ENCODE measurements at regions not wholly inside any gene's neighbourhood (a gene's known extent, or its start where the extent isn't known, plus 50 kb on each side); places are given as distances from the start of the nearest gene placed in this dataset.

DNA sequence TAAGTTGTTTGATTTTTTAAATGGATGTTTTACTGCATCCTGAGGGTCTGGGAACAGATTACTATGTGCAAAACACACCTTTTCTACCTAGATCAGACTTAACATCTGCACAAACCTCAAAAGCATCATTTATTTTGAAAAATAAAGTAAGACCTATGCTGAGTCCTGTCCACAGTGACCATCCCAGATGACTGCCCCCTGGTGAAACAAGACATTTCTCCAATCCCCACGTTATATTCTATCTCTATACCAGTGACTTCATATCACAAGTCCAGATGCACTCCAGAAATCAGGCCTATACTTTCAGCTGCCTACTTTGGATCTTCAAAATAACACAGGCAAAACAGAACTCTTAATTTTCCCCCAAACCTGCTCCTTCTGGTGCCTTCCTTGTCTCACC lies 143.2 kb downstream of the P2RY1 start:
- Histone ChIP-seq H3K27me3 (no peaks in the 10 kb centered on the region; the same call in 1 of the 2 replicates), H3K9me3 (no peaks in the 10 kb centered on the region), H3K36me3 (no peaks in the 10 kb centered on the region), H3K4me3 (no peak overlapping the region)
- no peak for DNase-seq

DNA sequence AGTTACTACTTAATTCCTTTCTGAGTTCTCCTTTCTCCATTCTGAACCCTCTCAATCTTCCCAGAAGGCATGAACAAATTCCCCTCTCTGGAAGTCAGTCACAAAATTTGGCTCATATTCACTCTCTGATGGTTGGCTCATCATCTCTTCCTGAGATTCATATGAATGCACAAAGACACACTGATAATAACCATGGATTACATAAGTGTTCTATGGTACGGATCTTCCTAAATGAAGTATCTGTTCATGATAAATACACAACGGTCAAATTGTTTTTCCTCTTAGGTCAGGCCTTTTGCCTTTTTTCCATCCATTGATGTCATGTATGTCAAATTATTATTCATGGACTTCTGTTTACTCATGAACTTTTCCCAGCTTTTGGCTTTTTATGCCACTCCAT lies 162.6 kb downstream of the P2RY1 start:
- no peak for DNase-seq
- H3K36me3 ChIP-seq = no peaks in the 10 kb centered on the region
- no peaks in the 10 kb centered on the region for H3K27me3 ChIP-seq
- no peaks in the 10 kb centered on the region for H3K9me3 ChIP-seq
- no peak overlapping the region for H3K4me3 ChIP-seq

DNA sequence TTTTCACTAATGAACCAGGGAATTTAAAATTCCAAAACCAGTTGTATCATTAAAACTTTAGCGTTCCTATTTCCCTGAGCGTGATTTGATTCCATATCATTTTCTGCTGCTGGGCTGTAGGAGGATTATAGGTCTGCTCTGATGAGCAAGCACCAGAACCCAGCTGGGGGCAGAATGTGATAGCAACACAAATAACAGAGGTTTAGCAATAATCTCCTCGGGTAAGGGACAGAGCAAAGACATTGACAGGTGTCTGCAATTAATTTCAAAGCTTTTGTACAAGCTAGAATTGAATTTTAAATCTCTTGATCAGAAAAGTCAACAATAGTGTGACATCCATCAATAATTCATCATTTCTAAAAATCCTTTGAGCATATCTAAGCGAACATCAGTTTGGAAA lies 163.4 kb upstream of the RAP2B start:
- H3K9me3 ChIP-seq = no peaks in the 10 kb centered on the region
- H3K4me3 ChIP-seq = no peak overlapping the region
- no peak for DNase-seq
- no peaks in the 10 kb centered on the region for H3K36me3 ChIP-seq
- H3K27me3 ChIP-seq = no peaks in the 10 kb centered on the region

DNA sequence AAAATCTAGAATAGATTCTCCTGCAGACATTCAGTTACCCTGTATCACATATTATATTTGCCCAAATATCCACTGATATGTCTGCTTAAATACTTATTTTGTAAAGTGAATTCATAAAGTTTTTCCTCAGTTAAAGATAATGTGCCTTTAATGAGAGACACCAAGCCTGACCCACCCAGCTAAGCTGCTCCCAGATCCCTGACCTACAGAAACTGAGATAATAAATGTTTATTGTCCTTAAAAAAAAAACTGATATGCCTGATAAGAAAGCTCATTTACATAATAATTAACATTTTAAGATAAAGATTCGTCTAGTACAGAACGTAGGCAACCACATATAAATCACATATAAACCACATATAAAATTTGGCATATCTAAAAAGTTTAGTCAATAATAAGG lies 161.7 kb upstream of the RAP2B start:
- Histone ChIP-seq H3K36me3 (no peaks in the 10 kb centered on the region), H3K4me3 (no peak overlapping the region), H3K9me3 (no peaks in the 10 kb centered on the region), H3K27me3 (no peaks in the 10 kb centered on the region; the same call in 1 of the 2 replicates)
- DNase-seq = no peak

DNA sequence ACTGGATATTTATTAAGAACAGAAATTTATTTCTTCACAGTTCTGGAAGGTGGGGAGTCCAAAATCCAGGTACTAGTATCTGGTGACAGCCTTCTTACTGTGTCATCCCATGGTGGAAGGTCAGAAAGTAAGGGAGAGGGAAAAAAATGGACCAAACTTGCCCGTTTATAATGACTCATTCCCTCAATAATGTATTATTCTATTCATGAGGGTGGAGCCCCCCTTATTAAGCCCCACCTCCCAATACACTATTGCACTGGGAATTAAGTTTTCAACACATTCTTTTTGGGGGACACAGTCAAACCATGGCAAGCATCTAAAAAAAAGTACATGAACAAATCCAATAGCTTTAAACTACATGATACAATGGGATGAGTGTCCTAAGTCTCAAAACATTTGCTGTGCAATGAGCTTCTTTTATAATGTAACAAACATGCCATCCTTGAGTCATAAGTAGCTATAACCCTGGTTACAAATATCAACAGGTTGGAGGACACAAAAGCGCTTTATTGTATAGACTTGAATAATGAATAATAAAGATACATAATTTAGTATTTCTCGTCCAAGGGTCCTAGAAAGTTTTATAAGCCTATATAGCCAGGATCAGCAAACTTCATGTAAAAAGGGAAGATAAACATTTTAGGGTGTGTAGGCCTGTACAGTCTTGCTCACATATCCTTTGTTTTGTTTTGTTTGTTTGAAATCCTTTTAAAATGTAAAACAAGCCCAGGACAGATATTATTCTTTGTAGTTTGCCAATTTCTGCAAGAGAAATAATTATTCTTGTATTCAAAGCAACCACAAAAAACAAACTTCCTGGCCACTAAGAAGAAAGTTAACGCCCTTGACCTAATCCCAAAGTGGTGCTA lies 160.6 kb upstream of the RAP2B start:
- Histone ChIP-seq H3K27me3 (no peaks in the 10 kb centered on the region; the same call in 1 of the 2 replicates), H3K36me3 (no peaks in the 10 kb centered on the region), H3K9me3 (no peaks in the 10 kb centered on the region), H3K4me3 (no peak overlapping the region)
- no peak for DNase-seq

DNA sequence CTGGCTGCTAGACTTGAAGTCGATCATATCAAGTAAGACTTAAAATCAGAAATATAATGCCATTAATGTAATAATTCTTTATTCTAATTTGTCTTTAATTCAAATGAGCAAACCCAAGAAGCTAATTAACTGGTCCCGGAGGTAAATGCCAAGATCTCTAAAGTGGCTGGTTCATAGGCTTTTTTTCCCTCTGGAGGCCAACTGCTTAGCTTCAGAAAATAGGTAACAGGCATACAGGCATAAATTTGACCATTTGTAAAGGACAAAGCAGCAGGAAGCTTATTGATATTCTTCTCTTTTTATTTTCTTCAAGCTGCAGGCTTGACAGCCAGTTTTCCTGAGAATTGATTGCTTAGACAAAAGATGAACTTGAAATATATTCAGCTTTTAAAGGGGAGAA lies 158.6 kb upstream of the RAP2B start:
- H3K4me3 ChIP-seq = no peak overlapping the region

DNA sequence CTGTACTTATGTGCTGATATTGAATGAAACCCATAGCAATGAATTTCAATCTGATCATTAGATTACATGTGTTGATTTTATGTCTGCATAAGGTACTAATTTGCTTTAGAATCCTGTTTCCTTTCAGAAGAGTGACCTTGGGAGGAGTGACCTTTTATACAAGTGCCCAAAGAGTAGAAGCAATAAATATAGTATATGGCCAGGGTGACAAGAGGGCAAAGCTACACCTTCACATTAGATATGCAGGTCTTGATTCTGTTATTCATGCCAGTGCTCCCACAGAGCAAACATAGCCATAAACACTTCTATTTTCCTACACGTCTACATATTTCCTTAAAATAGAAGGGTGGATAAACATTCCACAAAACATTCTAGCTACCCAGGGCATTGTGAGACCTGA lies 158.2 kb upstream of the RAP2B start:
- no peak for DNase-seq
- H3K4me3 ChIP-seq = no peak overlapping the region
- no peaks in the 10 kb centered on the region; the same call in 1 of the 2 replicates for H3K27me3 ChIP-seq
- no peaks in the 10 kb centered on the region for H3K36me3 ChIP-seq
- no peaks in the 10 kb centered on the region for H3K9me3 ChIP-seq

More for the DNA sequence above, 158.6 kb upstream of the RAP2B start:
- no peaks in the 10 kb centered on the region for H3K9me3 ChIP-seq
- H3K36me3 ChIP-seq = no peaks in the 10 kb centered on the region
- no peak for DNase-seq
- no peaks in the 10 kb centered on the region; the same call in 1 of the 2 replicates for H3K27me3 ChIP-seq

DNA sequence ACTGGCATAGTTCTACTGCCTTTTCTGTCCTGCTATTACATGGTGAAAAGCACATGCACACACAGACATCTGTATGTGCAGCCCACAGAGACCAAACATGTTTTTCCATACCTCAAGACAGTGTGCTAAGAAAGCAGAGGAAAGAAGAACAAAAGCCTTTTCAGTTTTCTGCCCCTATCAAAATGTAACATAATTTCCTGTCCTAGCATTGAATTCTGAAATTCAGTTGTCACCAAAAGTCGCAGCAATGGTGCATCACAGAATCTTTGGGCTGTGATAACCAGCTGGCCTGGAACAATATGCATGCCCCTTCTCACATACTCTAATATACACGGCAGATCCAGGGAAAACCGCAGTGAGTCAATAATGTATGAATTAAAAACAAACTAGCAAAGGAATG lies 153.8 kb upstream of the RAP2B start:
- no peaks in the 10 kb centered on the region; the same call in 1 of the 2 replicates for H3K27me3 ChIP-seq

DNA sequence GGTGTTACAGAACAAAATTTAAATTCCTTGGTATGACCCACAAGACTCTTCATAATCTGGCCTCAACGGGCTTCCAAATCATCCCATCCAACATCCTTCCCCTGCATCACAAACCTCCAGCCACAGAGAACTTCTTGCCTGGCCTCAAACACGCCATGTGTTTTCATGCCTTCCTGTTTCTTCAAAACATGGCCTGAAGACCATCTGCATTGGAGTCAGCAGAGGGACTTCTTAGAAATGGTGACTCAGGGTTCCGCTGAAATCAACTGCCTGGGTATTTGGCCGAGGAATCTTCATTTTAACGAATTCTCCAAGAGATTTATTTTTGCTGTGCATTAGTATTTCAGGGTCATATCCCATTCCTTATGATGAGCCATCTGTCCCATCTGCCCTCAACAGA lies 138.1 kb upstream of the RAP2B start:
- no peaks in the 10 kb centered on the region for H3K36me3 ChIP-seq
- H3K9me3 ChIP-seq = no peaks in the 10 kb centered on the region
- H3K27me3 ChIP-seq = 0 out of 2 replicates have a peak, but pooled peaks cover 3% of the 10 kb centered on the region
- DNase-seq = no peak
- H3K4me3 ChIP-seq = no peak overlapping the region

More for the DNA sequence above, 153.8 kb upstream of the RAP2B start:
- H3K4me3 ChIP-seq = no peak overlapping the region
- H3K9me3 ChIP-seq = no peaks in the 10 kb centered on the region
- no peak for DNase-seq
- H3K36me3 ChIP-seq = no peaks in the 10 kb centered on the region

DNA sequence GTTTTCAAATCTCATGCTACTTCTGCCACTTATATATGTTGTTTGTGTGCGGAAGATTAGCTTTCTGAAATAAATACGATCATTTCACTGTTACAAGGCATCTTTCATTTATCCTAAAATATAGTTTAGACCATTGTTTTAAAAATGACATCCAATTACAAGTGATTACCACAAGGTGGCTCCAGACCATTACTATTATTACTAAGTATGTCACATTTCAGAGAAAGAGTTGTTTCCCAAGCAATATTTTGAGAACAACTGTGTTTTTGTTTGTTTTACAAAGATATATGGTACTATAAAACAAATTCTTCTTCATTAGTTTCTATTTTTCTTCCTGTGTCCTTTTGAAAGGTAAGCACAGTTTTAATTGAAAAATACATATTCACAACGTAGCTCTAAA lies 136.0 kb upstream of the RAP2B start:
- no peak for DNase-seq
- Histone ChIP-seq H3K36me3 (no peaks in the 10 kb centered on the region), H3K4me3 (no peak overlapping the region), H3K9me3 (no peaks in the 10 kb centered on the region), H3K27me3 (0 out of 2 replicates have a peak, but pooled peaks cover 3% of the 10 kb centered on the region)

DNA sequence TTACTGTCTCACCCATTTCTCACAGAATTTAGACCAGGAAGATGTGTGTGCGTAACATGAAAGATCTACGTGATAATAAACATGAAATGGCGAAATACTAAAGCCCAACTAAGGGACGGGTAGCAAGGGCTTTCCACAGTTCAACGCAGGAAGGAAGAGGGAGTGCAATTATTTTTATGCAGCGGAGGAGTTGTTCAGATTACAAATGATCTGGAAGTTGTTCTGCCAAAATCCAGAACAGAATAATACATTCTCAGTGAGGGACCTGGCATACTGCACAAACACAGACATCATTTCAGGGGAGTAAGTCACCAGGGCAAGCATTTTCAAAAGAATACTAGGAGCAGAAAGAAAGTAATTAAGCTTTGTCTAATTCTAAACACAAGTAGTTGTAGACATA lies 133.6 kb upstream of the RAP2B start:
- H3K4me3 ChIP-seq = no peak overlapping the region
- DNase-seq = no peak
- H3K27me3 ChIP-seq = 0 out of 2 replicates have a peak, but pooled peaks cover 3% of the 10 kb centered on the region

DNA sequence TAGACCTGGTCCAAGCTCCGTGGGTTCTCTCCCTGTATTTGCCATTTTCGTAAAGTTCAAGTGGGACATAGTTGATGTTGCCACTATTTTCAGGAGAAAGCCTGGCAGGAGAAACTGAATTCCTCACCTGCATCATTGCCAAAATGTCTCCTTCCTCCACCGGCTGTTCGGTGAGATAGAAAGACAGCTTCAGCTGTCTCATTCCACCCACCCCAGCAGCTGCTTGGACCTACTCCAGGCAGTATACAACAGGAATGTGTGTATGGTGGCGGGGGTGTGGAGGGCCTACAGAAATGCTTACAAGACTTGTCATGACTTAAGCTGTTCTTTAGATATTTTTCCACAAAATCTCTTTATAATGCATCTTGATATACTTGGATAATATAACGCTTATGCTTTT lies 132.7 kb upstream of the RAP2B start:
- Histone ChIP-seq H3K9me3 (no peaks in the 10 kb centered on the region), H3K27me3 (0 out of 2 replicates have a peak, but pooled peaks cover 3% of the 10 kb centered on the region), H3K4me3 (no peak overlapping the region), H3K36me3 (no peaks in the 10 kb centered on the region)
- DNase-seq = peak; percentile 38

More for the DNA sequence above, 133.6 kb upstream of the RAP2B start:
- Histone ChIP-seq H3K9me3 (no peaks in the 10 kb centered on the region), H3K36me3 (no peaks in the 10 kb centered on the region)

DNA sequence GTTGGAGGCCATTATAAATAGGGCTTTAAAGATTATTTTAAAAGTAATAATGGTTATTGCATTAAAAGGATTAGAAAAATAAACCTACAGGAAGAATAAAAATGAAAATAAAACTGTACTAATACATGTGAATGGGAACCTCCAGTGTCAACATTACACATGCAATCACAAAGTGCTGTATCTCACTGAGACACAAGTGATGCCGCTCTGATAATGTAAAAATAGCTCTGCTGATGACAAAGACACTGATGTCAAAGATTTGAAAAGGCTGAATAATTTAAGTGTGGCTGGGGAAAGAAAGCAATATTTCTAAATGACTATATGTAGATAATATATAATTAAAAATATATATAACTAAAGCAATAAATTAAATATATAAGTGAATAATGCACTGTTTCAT lies 129.1 kb upstream of the RAP2B start:
- Histone ChIP-seq H3K9me3 (no peaks in the 10 kb centered on the region), H3K27me3 (no peaks in the 10 kb centered on the region), H3K4me3 (no peak overlapping the region), H3K36me3 (no peaks in the 10 kb centered on the region)
- DNase-seq = no peak

DNA sequence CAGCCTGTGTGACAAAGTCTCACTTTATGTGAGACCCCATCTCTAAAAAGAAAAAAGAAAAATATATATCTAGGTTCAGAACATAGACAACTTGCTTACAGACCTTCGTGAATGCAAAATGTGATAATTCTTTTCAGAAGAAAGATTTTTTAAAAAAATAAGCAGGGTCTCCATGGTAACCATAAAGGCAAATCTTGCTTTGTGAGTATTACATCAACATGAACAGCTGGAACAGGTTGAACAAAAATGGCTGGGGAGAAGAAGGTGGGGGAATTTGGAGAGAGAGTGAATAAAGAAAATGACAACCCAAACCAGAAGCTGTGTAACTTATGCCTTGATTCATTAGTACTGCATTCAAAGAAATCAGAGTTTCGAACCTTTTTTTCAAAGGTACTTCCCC lies 125.2 kb upstream of the RAP2B start:
- no peak for DNase-seq
- Histone ChIP-seq H3K9me3 (no peaks in the 10 kb centered on the region), H3K36me3 (no peaks in the 10 kb centered on the region), H3K4me3 (no peak overlapping the region), H3K27me3 (no peaks in the 10 kb centered on the region)

DNA sequence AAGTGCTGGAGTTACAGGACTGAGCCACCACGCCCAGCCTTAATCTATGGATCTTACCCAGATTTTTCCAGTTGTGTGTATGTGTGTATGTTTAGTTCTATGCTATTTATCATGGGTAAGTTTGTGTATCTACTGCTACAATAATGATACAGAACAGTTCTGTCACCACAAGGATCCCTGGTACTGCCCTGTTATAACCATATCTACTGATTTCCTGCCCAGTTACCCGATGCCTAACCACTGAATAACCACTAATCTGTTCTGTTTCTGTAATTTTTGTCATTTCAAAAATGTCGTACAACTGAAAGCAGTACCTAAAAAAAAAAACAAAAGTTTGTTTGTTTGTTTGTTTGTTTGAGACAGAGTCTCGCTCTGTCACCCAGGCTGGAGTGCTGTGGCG lies 123.7 kb upstream of the RAP2B start:
- no peaks in the 10 kb centered on the region for H3K9me3 ChIP-seq
- no peaks in the 10 kb centered on the region for H3K36me3 ChIP-seq
- no peak overlapping the region for H3K4me3 ChIP-seq

DNA sequence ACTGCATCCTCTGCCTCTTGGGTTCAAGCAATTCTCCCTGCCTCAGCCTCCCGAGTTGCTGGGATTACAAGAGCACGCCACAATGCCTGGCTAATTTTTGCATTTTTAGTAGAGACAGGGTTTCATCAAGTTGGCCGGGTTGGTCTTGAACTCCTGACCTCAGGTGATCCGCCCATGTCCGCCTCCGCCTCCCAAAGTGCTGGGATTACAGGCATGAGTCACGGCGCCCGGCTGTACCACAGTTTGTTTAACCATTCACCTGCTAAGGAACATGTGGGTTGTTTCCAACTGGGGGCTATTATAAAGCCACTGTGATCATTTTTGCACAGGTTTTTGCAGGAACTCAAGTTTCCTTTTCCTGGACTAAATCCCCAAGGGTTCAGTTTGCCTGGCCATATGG lies 123.2 kb upstream of the RAP2B start:
- H3K27me3 ChIP-seq = no peaks in the 10 kb centered on the region
- no peaks in the 10 kb centered on the region for H3K36me3 ChIP-seq
- no peaks in the 10 kb centered on the region for H3K9me3 ChIP-seq
- H3K4me3 ChIP-seq = no peak overlapping the region
- DNase-seq = peak; percentile 23

More for the DNA sequence above, 123.7 kb upstream of the RAP2B start:
- no peak for DNase-seq
- H3K27me3 ChIP-seq = no peaks in the 10 kb centered on the region

DNA sequence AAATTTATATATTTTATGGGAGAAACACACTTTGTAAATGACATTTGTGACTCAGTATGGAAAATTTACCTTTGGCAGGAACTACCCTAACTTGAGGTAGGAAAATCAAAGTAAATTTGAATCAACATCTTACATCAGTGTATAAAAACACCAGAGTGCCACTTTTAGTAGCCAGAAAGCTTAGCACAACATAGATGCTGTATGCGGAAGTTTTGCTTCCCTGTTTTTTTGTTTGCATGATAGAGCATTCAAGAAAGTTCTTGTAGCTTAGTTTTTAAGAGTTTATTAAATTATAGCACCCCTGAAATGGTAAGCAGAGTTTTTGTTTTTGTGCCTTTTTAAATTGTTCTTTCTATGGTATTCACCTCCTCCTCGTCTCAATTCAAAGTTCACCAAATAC lies 120.8 kb upstream of the RAP2B start:
- Histone ChIP-seq H3K36me3 (no peaks in the 10 kb centered on the region), H3K9me3 (no peaks in the 10 kb centered on the region), H3K27me3 (no peaks in the 10 kb centered on the region), H3K4me3 (no peak overlapping the region)
- no peak for DNase-seq

DNA sequence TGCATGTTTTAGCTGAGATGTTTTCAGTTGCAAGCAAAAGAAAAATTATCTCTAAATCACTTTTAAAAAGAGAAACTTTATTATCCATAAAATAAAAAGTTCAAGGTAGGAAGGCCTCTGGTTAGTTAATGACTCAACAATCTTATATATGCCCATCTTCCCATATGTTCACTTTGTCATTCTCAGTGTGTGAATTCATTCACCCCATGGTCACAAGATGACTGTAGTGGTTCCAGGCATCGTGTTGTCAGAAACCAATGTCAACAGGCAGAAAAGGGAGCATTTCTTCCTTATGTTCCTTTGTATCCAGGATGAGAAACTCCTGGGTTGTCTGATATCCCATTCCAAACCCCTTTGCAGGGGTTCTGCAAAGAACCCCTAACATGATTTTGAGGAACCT lies 119.9 kb upstream of the RAP2B start:
- Histone ChIP-seq H3K4me3 (no peak overlapping the region), H3K36me3 (no peaks in the 10 kb centered on the region), H3K27me3 (no peaks in the 10 kb centered on the region), H3K9me3 (no peaks in the 10 kb centered on the region)
- no peak for DNase-seq
